ENCODE measurements at regions not wholly inside any gene's neighbourhood (a gene's known extent, or its start where the extent isn't known, plus 50 kb on each side); places are given as distances from the start of the nearest gene placed in this dataset.
A peak's percentile ranks its signal among the peaks of the same experiment; 100 is the strongest.

DNA sequence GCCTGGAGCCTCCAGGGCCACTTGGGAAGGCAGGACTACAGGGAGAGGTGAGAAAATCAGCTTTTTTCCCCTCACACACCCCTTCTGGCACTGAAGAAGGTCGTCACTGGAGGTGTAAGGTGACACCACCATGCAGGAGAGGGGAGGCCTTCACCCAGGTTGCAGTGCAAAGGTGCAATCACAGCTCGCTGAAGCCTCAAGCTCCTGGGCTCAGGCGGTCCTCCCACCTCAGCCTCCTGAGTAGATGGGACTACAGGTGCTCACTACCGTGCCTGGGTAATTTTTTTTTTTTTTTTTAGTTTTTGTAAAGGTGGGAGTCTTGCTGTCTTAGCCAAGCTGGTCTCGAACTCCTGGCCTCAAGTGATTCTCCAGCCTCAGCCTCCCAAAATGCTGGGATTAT is 93.6 kb downstream of the TNFAIP2 start:
- Histone ChIP-seq H3K79me2 (ENCODE audit: control insufficient read depth in 1 of 2, insufficient read depth in 2 of 2, low read length in 2 of 2) (no peaks in the 10 kb centered on the region), H2AFZ (ENCODE audit: low read length) (no peak overlapping the region), H2BK20ac (ENCODE audit: low read length) (no peak overlapping the region), H2BK5ac (ENCODE audit: low read depth, low read length) (no peak overlapping the region), H3K18ac (ENCODE audit: extremely low read depth, low read length) (no peak overlapping the region), H3K4ac (replicated peaks; ENCODE audit: insufficient read length, low read depth, low read length) (no peak overlapping the region), H3K79me1 (ENCODE audit: low read depth, low read length) (no peaks in the 10 kb centered on the region), H3K4me1 (replicated peaks in 1 of 4; ENCODE audit: control insufficient read depth in 3 of 4, insufficient read depth in 4 of 4, low read length in 3 of 4) (peaks cover 0 to 8% (median 3%) of the 10 kb centered on the region in 4 experiments; a peak in 5 of 7 replicates), H3K27me3 (replicated peaks in 1 of 4; ENCODE audit: control insufficient read depth in 3 of 4, extremely low read depth in 1 of 4, insufficient read depth in 3 of 4, low read length in 3 of 4) (peaks cover 8 to 25% (median 22%) of the 10 kb centered on the region in 4 experiments), H4K5ac (ENCODE audit: insufficient read length, low read depth, low read length) (no peak overlapping the region), H3K36me3 (ENCODE audit: control insufficient read depth in 2 of 4, insufficient read depth in 4 of 4, low read length in 3 of 4) (no peaks in the 10 kb centered on the region), H4K20me1 (replicated peaks in 1 of 2; ENCODE audit: control insufficient read depth in 1 of 2, insufficient read depth in 2 of 2, low read length in 2 of 2) (no peaks in the 10 kb centered on the region), H3K23me2 (ENCODE audit: low read depth, low read length) (peaks cover 5% of the 10 kb centered on the region; the same call in 1 of the 2 replicates), H3K23ac (ENCODE audit: insufficient read length) (no peak overlapping the region), H4K8ac (ENCODE audit: extremely low read depth, insufficient read depth, low read length) (peak overlapping the region; percentile 45; the same call in 1 of the 2 replicates), H3K9me3 (ENCODE audit: insufficient read depth in 2 of 2, low read depth in 1 of 2, low read length in 1 of 2) (no peaks in the 10 kb centered on the region), H2BK120ac (replicated peaks; ENCODE audit: low read depth, low read length) (no peak overlapping the region), H2AK5ac (ENCODE audit: low read depth, low read length) (peak overlapping the region; percentile 16; the same call in 1 of the 2 replicates), H3K9ac (replicated peaks in 1 of 4; ENCODE audit: extremely low read depth in 1 of 4, low read depth in 3 of 4, low read length in 3 of 4) (no peak overlapping the region), H2BK12ac (ENCODE audit: low read depth, low read length) (peak overlapping the region; percentile 17; the same call in 1 of the 2 replicates), H2BK15ac (ENCODE audit: low read length) (no peak overlapping the region), H3K4me3 (ENCODE audit: extremely low read depth in 1 of 4, insufficient read depth in 2 of 4, low read depth in 3 of 4, low read length in 4 of 4) (no peak overlapping the region), H3K14ac (ENCODE audit: insufficient read length) (no peak overlapping the region), H3K4me2 (ENCODE audit: insufficient read depth in 1 of 2, low read depth in 2 of 2, low read length in 2 of 2) (no peak overlapping the region), H4K91ac (replicated peaks; ENCODE audit: insufficient read length, low read length) (no peak overlapping the region), H3K56ac (replicated peaks; ENCODE audit: insufficient read length, low read depth, low read length) (no peak overlapping the region), H3K27ac (ENCODE audit: low read depth, low read length) (no peak overlapping the region)
- DNase-seq (ENCODE audit: low read depth in 1 of 2, low spot score in 2 of 2) (no peak), FAIRE-seq (no peak)
- POLR2A ChIA-PET (ENCODE audit: partially characterized antibody), result interaction anchor here (1.0 to 1.4 kb wide), 2 partner anchors 115 to 128 kb away, joined by 3 to 4 read pairs; no protein-coding TSS in a partner anchor
- WGBS, 2 experiments (ENCODE audit: extremely low coverage in 1 of 2, insufficient coverage in 1 of 2, insufficient read length in 1 of 2, insufficient replicate concordance in 2 of 2, low coverage in 1 of 2, low lambda C conversion rate in 2 of 2, missing lambda C conversion rate in 1 of 2), result 60% methylated on average over 2 of the region's 5 CpGs; no CpG with 5 or more reads in 1 of the 2 experiments
- CTCF ChIA-PET (ENCODE audit: partially characterized antibody), result interaction anchor here (0.6 to 4.0 kb wide), 10 partner anchors 8 to 112 kb away, joined by 3 to 13 read pairs (median 4); no protein-coding TSS in a partner anchor
- TF ChIP-seq NRF1 (IDR thresholded peaks at IDR 0.05; ENCODE audit: low read depth, low read length) (no peak), BACH1 (IDR thresholded peaks at IDR 0.05; ENCODE audit: low read length) (no peak), TBP (IDR thresholded peaks at IDR 0.05; ENCODE audit: low read depth, low read length) (no peak), RAD21 (IDR thresholded peaks at IDR 0.05 in 1 of 2, conservative IDR thresholded peaks at IDR 0.05 in 1 of 2; ENCODE audit: low read depth in 2 of 2, low read length in 2 of 2) (no peak), BCL11A (IDR thresholded peaks at IDR 0.05; ENCODE audit: low read depth in 2 of 2, low read length in 2 of 2) (no peak)
